RKO (cell line): ENCODE measurements at regions not wholly inside any gene's neighbourhood (a gene's known extent, or its start where the extent isn't known, plus 50 kb on each side); places are given as distances from the start of the nearest gene placed in this dataset.
"Not testable (repeated sequence)": the region's sequence is repeated elsewhere in the genome, so short reads cannot be mapped to it uniquely, and the experiment has no call there.

Source experiments
- DNase-seq: peaks from one replicate; pipeline ENCODE4 v3.0.0-alpha.2; 2016; ENCODE audit warnings: low spot score

DNA sequence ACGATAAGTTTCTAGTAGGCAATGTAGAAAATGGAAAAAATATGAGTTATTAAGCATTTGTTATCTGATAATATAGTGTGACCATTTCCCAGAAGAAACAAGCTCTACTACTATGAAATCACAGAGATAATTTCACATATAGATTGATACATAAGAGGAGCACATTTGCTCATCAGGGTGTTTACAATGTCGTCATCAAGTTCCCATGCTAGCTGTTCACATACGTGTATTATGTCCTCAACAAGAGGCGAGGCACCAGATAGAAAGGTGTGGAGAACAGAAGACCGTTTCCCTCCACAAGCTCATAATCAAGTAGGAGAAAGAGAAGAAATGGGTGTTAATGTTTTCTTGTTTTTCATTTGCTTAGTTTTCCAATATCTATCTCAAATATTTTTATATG lies 326.1 kb upstream of the ARID1B start:
- no peak for DNase-seq

DNA sequence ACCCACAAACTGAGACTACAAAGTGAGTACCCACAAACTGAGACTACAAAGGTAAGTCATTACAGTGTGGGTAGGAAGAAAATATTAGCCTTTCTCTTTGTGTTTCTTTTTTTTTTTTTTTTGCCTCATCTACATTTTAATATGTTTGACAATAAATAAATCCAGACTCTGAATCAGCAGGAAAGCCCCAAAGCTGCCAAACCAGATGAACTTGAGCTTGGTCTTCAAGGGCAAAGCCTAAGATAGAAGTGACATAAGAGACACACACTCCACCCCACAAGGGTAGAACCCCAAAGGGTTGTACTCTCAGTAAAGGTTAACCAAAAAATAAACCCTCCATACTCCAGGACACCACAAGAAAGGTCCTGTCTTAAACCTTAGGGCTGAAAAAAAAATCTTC lies 326.8 kb upstream of the ARID1B start:
- no peak for DNase-seq

DNA sequence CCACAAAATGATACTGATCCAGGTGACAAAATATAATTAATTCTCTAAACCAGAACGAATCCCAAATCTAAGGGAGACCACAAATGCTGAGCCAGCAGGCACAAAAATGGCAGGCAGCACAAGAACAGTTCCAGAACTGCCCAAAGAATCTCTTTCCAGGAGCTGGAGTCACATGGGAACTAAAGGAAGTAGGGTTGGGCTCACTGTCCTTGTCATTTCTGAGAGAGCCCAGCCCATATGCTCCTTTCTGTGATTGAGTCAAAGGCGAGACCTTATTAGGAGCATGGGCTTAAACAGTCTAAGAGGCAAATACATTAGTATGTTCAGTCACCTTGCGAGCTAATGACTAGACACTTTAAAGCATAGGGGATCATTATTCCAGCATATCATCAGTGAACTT lies 327.6 kb upstream of the ARID1B start:
- no peak for DNase-seq

- DNase-seq: no peak
Observed at GRCh38 chr6:156449128-156449527, 328.1 kb upstream of the ARID1B start.

DNA sequence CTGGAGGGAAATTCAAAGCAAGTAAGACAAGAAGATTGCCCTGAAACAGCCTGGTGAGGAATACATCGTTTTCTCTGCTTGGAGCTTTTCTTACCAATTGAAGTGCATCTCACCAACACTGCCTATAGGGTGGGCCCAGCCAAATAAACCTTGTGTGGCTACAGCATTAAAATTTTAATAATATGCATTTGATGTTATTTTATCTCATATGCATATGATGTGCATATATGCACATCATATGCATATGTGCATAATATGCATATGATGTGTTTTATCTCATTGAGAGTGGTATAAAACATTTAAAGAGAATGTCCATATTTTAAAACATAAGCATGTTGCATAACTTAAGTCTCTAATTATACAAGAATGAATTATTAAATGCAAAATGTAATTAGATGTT lies 328.6 kb upstream of the ARID1B start:
- no peak for DNase-seq

DNA sequence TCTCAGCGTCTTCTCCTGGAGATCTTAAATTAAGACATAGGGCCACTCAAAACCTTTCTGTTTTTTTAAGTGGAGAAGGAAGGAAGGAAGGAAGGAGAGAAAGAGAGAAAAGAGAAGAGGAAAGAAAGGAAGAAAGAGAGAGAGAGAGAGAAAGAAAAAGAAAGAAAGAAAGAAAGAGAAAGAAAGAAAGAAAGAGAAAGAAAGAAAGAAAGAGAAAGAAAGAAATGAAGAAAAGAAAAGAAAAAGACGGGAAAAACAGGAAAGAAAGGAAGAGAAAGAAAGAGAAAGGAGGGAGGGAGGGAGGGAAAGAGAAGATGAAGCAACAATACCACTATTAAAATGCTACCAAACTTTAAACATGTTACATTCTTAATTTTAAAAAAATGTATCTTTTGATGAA lies 336.5 kb upstream of the ARID1B start:
- DNase-seq: no peak

- DNase-seq: no peak
Observed at GRCh38 chr6:156438350-156438923, 338.7 kb upstream of the ARID1B start.

DNA sequence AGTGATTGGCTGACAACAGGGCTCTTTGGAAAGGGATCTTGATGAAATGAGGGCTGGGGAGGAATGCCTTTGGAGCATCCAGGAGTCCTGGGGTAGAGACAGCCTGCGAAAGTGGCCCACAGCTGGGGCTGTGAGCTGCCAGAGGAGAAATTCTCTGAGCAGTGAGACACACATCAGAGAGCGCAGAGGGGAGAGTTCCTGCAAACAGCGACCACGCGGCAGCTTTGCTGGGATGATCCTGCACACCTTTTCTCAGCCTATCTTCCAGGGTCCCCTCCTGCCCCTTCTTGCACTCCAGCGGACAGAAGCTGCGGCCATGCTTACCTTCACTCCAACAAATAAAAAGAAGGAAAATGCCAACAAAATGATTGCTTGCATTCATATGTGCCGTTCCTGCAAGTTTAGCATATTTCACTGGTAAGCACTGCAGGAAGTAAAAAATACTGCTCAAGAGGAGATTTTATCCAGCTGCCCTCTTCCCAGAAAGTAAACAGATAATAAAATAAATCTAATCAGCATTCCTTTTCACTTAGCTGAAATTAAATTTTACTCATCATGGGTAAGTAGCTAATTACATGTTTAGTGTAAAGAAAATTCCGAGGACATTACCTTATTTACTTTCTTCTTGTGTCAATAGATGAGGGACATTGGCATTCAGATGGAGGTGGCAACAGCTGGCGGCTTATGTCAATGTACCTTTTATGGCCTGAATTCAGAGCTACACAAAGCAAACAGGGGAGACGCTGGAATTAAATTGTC lies 339.9 kb upstream of the ARID1B start:
- DNase-seq: no peak

GRCh38 chr6:156434795-156435190 lies 342.4 kb upstream of the ARID1B start:
- no peak for DNase-seq

GRCh38 chr6:156434049-156434794 lies 343.0 kb upstream of the ARID1B start:
- DNase-seq: no peak

DNA sequence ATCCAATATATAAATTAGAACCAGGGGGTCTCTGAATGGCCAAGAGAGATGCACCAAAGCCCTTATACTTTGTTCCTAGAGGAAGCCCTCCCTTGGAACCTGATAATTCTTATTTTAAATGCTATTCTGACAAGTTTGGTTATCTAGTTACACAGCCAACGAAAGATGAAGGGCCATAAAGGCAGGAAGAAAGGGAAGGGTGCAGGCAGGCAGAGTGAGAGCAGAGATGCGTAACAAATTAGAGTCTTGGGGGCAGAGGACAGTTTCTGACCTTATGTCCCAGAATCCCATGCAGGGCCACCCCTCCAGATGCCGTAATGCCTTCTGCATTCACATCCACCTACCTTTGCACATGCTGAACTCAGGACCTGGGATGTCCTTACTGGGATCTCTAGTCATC lies 344.6 kb upstream of the ARID1B start:
- no peak for DNase-seq

GRCh38 chr6:156430386-156430785 lies 346.8 kb upstream of the ARID1B start:
- no peak for DNase-seq

DNA sequence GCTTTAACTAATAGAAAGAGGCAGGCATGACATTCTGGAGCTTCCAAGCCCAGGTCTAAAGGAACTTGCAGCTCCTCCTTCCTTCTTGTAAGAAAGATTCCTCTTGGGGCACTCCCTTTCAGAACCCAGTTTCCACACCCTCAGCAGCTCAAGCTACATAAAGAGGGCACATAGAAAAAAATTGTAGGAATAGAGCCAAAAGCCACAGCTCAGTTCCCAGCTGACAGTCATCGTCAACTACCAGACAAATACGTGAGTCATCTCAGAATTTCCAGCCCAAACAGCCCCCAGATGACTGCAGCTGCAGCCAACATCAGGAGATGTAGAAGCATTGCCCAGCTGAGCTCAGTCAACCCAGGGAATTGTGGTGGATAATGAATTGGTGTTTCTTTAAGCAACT lies 349.8 kb upstream of the ARID1B start:
- peak; percentile 56 for DNase-seq

- no peak for DNase-seq
Observed at GRCh38 chr6:156425359-156426020, 351.7 kb upstream of the ARID1B start.

- no peak for DNase-seq
Observed at GRCh38 chr6:156423829-156424228, 353.3 kb upstream of the ARID1B start.

DNA sequence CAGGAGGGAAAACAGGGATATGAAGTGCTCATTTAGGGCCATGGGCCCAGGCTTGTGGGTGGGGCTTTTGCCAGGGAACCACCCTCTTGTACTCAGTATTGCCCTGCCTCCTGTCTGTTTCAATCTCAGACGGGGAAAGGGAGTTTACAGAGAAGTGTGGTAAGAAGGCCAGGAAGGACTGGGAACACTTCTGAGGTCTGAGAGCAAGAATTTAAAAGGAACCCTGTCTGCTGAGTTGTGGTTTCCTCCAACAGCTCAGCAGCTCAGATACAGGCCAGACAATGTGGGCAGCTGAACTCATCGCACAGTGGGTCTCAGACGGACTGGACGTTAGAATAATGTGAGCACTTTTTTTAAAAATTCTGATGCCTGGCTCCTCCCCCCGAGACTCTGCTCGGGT lies 354.1 kb upstream of the ARID1B start:
- DNase-seq: no peak

DNA sequence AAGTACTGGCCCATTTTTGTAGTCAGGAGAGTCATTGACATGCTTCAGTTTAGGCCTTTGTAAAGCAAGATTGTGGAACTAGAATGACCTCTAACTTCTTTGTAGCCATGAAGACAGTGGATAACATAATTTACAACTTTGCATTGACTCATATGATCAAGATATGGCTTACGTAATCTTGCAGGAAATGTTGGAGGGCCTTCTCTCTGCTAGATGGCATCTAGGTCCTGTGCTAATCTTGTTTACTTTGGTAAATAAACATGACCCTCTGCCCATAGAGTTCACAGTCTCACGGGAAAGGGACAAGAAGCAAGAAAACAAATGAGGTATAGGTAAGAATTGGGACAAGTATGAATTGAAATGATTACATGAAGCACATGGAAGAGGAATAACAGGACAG lies 355.2 kb upstream of the ARID1B start:
- DNase-seq: no peak

DNA sequence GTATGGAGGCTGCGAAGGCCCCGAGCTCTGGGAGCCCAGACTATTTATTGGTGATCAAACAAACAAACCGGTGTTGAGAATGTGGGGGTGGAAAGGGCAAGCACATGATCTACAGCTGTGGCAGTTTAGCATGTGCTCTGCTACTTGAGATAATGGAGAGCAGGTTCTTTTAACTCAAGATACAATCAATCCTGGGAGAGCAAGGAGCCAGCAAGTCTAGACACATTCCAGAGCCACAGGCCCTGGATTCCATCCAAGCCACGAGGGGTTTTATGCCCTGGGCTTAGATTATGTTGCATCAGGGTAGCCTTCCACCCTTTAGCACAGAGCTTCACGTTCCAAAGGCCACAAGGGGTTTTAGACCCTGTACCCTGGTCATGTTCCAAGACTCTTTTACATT lies 355.9 kb upstream of the ARID1B start:
- DNase-seq: not testable (repeated sequence)

- DNase-seq: no peak
Observed at GRCh38 chr6:156420172-156420993, 356.8 kb upstream of the ARID1B start.

DNA sequence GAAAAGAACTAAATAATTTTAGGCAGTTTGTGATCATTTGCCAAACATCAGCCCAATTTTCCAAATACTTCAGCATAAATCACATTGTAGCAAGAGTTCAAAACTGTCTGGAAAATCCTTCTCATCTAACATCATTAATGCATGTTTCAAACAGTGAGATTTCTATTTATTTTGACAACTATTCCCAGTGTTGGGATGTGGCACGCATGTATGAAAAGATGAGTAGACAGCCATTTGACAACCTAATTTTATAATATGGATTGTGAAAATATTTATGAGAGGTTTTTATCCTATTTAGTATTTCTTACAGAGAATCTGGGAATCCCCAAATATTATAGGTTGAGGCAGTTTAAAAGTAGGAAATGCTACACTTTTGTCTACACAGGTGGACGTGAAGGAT lies 357.6 kb upstream of the ARID1B start:
- DNase-seq: no peak

DNA sequence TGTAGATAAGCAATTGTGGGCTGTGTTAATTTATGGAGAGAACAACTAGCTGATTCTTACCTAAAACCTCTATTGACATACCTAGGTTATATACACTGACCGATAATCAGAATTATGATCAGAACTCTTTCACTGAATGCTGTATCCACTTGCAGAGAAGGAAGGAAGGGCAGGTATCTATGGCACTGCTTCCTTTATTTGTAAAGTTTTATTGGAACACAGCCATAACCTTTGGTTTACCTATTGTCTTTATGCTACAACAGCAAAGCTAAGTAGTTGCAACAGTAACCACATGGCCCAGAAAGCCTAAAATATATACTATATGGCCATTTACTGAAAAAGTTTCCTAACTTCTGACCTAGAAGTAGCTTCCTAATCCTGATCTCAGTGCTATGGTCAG lies 358.9 kb upstream of the ARID1B start:
- no peak for DNase-seq

DNA sequence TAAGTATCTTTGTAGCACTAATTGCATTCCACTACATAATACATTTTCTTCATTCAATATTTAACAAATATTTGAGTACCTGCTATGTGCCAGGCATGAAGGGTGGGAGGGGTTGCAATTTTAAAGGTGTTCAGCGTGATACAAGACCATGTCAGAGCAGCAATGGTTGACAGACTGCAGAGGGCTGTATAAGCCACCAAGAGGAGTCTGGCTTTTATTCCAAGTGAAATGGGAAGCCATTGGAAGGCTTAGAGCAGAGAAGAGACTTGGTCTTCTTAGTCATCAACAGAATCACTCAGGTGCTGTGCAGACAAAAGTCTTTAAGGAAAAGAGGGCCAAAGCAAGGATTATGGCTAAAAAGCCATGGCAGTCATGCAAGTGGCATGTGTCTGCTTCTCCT lies 360.8 kb upstream of the ARID1B start:
- peak; percentile 15 for DNase-seq
